IMR-90 (cell line): ENCODE measurements at regions not wholly inside any gene's neighbourhood (a gene's known extent, or its start where the extent isn't known, plus 50 kb on each side); places are given as distances from the start of the nearest gene placed in this dataset.

ENCODE experiments used
- ATAC-seq: fragments of 200-7000 bp; cut with Tn5 transposase; 2 replicates; pipeline ENCODE4 v1.9.1; 2020; ENCODE audit warnings: low read depth, mild to moderate bottlenecking, moderate library complexity
- BruUV-seq: library from RNA; stranded (reverse); fragments of 400-500 nt; replicated peaks from 2 replicates; lab custom pipeline; 2021; lab: Mats Ljungman, UMichigan
- CTCF ChIA-PET: fragments of 300-600 bp; formaldehyde crosslinking; extraction: SDS; loops from one replicate; lab custom pipeline; 2021; ENCODE audit warnings: antibody characterized with exemption; lab: Yijun Ruan, JAX
- POLR2A ChIA-PET: fragments of 300-600 bp; sonication (Branson Sonifier 250); formaldehyde crosslinking; loops from one replicate; lab custom pipeline; 2022; ENCODE audit warnings: antibody characterized with exemption; ENCODE audit not compliant: unreplicated experiment; lab: Charles Lee
- DNase-seq: peaks from one replicate; pipeline ENCODE4 v3.0.0; 2013
- H2AFZ ChIP-seq: replicated peaks from 2 replicates; pipeline ENCODE3; 2013; ENCODE audit warnings: low read length, mild to moderate bottlenecking; ENCODE audit not compliant: poor library complexity
- H2AK5ac ChIP-seq: 2 replicates; pipeline ENCODE4 v1.6.1; 2013; ENCODE audit warnings: low read depth, low read length, inconsistent platforms
- H2AK9ac ChIP-seq: replicated peaks from 2 replicates; pipeline ENCODE3; 2013; ENCODE audit warnings: mild to moderate bottlenecking, low read depth, low read length, moderate library complexity; ENCODE audit not compliant: poor library complexity
- H2BK120ac ChIP-seq: 2 replicates; pipeline ENCODE4 v1.6.1; 2013; ENCODE audit warnings: low read depth, low read length, inconsistent platforms
- H2BK15ac ChIP-seq: 3 replicates; pipeline ENCODE4 v1.6.1; 2013; ENCODE audit warnings: low read depth, low read length, inconsistent platforms
- H2BK20ac ChIP-seq: 2 replicates; pipeline ENCODE4 v1.6.1; 2013; ENCODE audit warnings: low read depth, mild to moderate bottlenecking, inconsistent platforms, low read length, moderate library complexity
- H2BK5ac ChIP-seq: 2 replicates; pipeline ENCODE4 v1.6.1; 2013; ENCODE audit warnings: mild to moderate bottlenecking, low read depth, low read length, inconsistent platforms; ENCODE audit not compliant: poor library complexity, severe bottlenecking
- H3K14ac ChIP-seq: replicated peaks from 2 replicates; pipeline ENCODE4 v1.6.1; 2013; ENCODE audit warnings: low read depth, low read length, inconsistent platforms
- H3K18ac ChIP-seq: 2 replicates; pipeline ENCODE4 v1.6.1; 2013; ENCODE audit warnings: low read depth, low read length, control low read depth
- H3K23ac ChIP-seq: 2 replicates; pipeline ENCODE4 v1.6.1; 2013; ENCODE audit warnings: low read depth, low read length, inconsistent platforms
- H3K27ac ChIP-seq: 2 replicates; pipeline ENCODE4 v1.5.1; 2013; ENCODE audit warnings: mild to moderate bottlenecking, control low read depth, low read length; ENCODE audit not compliant: insufficient read depth
- H3K27me3 ChIP-seq: 2 replicates; pipeline ENCODE4 v1.6.1; 2013; ENCODE audit warnings: low read length; ENCODE audit not compliant: control insufficient read depth, insufficient read depth
- H3K36me3 ChIP-seq: 2 replicates; pipeline ENCODE4 v1.6.1; 2013; ENCODE audit warnings: low read length, mixed read lengths; ENCODE audit not compliant: control insufficient read depth, insufficient read depth
- H3K4ac ChIP-seq: 2 replicates; pipeline ENCODE4 v1.6.1; 2013; ENCODE audit warnings: low read depth, low read length, inconsistent platforms
- H3K4me1 ChIP-seq: 2 replicates; pipeline ENCODE4 v1.6.1; 2013; ENCODE audit warnings: low read length, mixed read lengths; ENCODE audit not compliant: control insufficient read depth, insufficient read depth
- H3K4me2 ChIP-seq: 2 replicates; pipeline ENCODE4 v1.6.1; 2013; ENCODE audit warnings: low read depth, mild to moderate bottlenecking, control low read depth, low read length, moderate library complexity
- H3K4me3 ChIP-seq: 2 replicates; pipeline ENCODE4 v1.5.1; 2013; ENCODE audit warnings: low read depth, mild to moderate bottlenecking, control low read depth, low read length, moderate library complexity; ENCODE audit not compliant: insufficient read depth
- H3K56ac ChIP-seq: 2 replicates; pipeline ENCODE4 v1.6.1; 2013; ENCODE audit warnings: low read length, inconsistent platforms; ENCODE audit not compliant: insufficient read depth; ENCODE audit errors: extremely low read depth
- H3K79me1 ChIP-seq, 2 experiments: 2 replicates each; pipeline ENCODE4 v1.6.1; 2013; ENCODE audit warnings: low read length in 2 of 2, inconsistent platforms in 1 of 2, low read depth in 1 of 2
- H3K9ac ChIP-seq: 2 replicates; pipeline ENCODE4 v1.6.1; 2013; ENCODE audit warnings: low read depth, low read length, control low read depth
- H3K9me1 ChIP-seq: 2 replicates; pipeline ENCODE4 v1.6.1; 2013; ENCODE audit warnings: low read length, inconsistent platforms; ENCODE audit not compliant: insufficient read depth
- H3K9me3 ChIP-seq: 2 replicates; pipeline ENCODE4 v1.6.1; 2013; ENCODE audit warnings: low read length; ENCODE audit not compliant: control insufficient read depth, insufficient read depth
- H4K20me1 ChIP-seq: 2 replicates; pipeline ENCODE4 v1.6.1; 2013; ENCODE audit warnings: low read length, inconsistent platforms; ENCODE audit not compliant: insufficient read depth
- H4K5ac ChIP-seq: 2 replicates; pipeline ENCODE4 v1.6.1; 2013; ENCODE audit warnings: mild to moderate bottlenecking, low read depth, low read length, control low read depth
- H4K8ac ChIP-seq, 2 experiments: 2 replicates each; pipeline ENCODE4 v1.6.1; 2013; ENCODE audit warnings: low read depth in 2 of 2, low read length in 2 of 2, control low read depth in 1 of 2, inconsistent platforms in 1 of 2
- H4K91ac ChIP-seq: 2 replicates; pipeline ENCODE4 v1.6.1; 2013; ENCODE audit warnings: low read depth, low read length, inconsistent platforms; ENCODE audit not compliant: insufficient read depth
- BHLHE40 ChIP-seq: fragments of 150-350 bp; IDR thresholded peaks from 2 replicates; pipeline ENCODE4 v1.6.1; 2016; ENCODE audit warnings: mild to moderate bottlenecking, low read depth, low read length
- CHD1 ChIP-seq: IDR thresholded peaks from 2 replicates; pipeline ENCODE4 v1.6.1; 2012; ENCODE audit warnings: low read depth, low read length, improper control_type of control experiment
- FOS ChIP-seq: fragments of 150-350 bp; IDR thresholded peaks from 2 replicates; pipeline ENCODE4 v1.6.1; 2016; ENCODE audit warnings: low read depth, low read length
- MAFK ChIP-seq: IDR thresholded peaks from 2 replicates; pipeline ENCODE4 v1.6.1; 2012; ENCODE audit warnings: low read depth, low read length, improper control_type of control experiment
- MAZ ChIP-seq: IDR thresholded peaks from 2 replicates; pipeline ENCODE4 v1.6.1; 2012; ENCODE audit warnings: low read depth, mild to moderate bottlenecking, low read length, improper control_type of control experiment, moderate library complexity, borderline replicate concordance
- MXI1 ChIP-seq: IDR thresholded peaks from 2 replicates; pipeline ENCODE4 v1.6.1; 2012; ENCODE audit warnings: low read depth, mild to moderate bottlenecking, low read length, moderate library complexity, borderline replicate concordance
- NFE2L2 ChIP-seq: fragments of 150-350 bp; IDR thresholded peaks from 2 replicates; pipeline ENCODE4 v1.6.1; 2016; ENCODE audit warnings: low read depth, mild to moderate bottlenecking, low read length
- POLR2A ChIP-seq: IDR thresholded peaks from 2 replicates; pipeline ENCODE4 v1.6.1; 2012; ENCODE audit warnings: mild to moderate bottlenecking, low read depth, low read length
- RAD21 ChIP-seq: IDR thresholded peaks from 2 replicates; pipeline ENCODE4 v1.6.1; 2012; ENCODE audit warnings: low read length, improper control_type of control experiment
- RCOR1 ChIP-seq: IDR thresholded peaks from 2 replicates; pipeline ENCODE4 v1.6.1; 2012; ENCODE audit warnings: mild to moderate bottlenecking, low read length, improper control_type of control experiment; ENCODE audit not compliant: insufficient replicate concordance
- RFX5 ChIP-seq: IDR thresholded peaks from 2 replicates; pipeline ENCODE4 v1.8.0; 2012; ENCODE audit warnings: low read depth, mild to moderate bottlenecking, low read length, moderate library complexity
- SMC3 ChIP-seq: fragments of 150-350 bp; IDR thresholded peaks from 2 replicates; pipeline ENCODE4 v1.6.1; 2016; ENCODE audit warnings: low read depth, mild to moderate bottlenecking, antibody characterized with exemption, low read length, moderate library complexity
- WGBS, 2 experiments: methylation state at CpG; one replicate each; pipeline versions ENCODE4 v1.1.5 to v1.1.7; 2013; ENCODE audit warnings: missing lambda C conversion rate in 2 of 2; ENCODE audit not compliant: insufficient read length in 1 of 2; ENCODE audit errors: extremely low coverage in 2 of 2; 5-methylcytosine and 5-hydroxymethylcytosine counted together
- dilution Hi-C: fragments of 300-500 bp; cut with HindIII; formaldehyde crosslinking; loops from one replicate; pipeline ENCODE4 v1.14.3; 2018; ENCODE audit warnings: low sequenced_read_pairs; ENCODE audit not compliant: unreplicated experiment
- in situ Hi-C: fragments of 300-500 bp; cut with MboI; formaldehyde crosslinking; loops from 3 replicates; pipeline ENCODE4 v1.14.3; 2019; ENCODE audit warnings: low sequenced_read_pairs, inconsistent platforms, mixed read lengths
- intact Hi-C: fragments of 100-400 bp; cut with micrococcal nuclease; formaldehyde crosslinking; loops from 2 replicates; pipeline ENCODE4 v1.10.0; 2022
- TF ChIP-seq, protein P1 (sequence below): conservative IDR thresholded peaks from 2 replicates; pipeline ENCODE4 v1.5.1; 2012; ENCODE audit warnings: mild to moderate bottlenecking, low read depth, low read length, improper control_type of control experiment
- TF ChIP-seq, protein P2 (sequence below): fragments of 150-350 bp; IDR thresholded peaks from 2 replicates; pipeline ENCODE4 v1.6.1; 2016; ENCODE audit warnings: low read depth, mild to moderate bottlenecking, low read length, moderate library complexity, borderline replicate concordance
- TF ChIP-seq, protein P3 (sequence below): fragments of 150-350 bp; IDR thresholded peaks from 2 replicates; pipeline ENCODE4 v1.6.1; 2017; ENCODE audit warnings: mild to moderate bottlenecking, antibody characterized with exemption, low read length, low read depth

DNA sequence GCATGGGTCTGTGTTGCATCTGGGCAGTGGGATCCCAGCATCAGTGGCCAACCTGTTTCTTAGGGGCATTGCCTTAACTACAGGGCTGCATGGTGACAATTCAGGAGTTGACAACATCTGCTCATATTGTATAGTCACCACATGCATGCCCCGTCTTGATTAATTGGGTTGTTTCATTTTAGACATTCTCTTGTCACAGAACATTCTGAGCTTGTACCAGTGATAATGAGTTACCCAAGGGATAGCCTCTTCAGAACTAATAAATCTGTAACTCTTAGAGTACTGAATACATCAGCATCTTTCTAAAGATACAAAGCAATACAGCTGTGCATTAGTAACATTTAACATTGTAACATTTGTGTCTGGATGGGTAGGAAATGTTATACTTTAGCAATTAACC is 426.5 kb upstream of the CD180 start:
- ChIA-PET POLR2A (no interaction called here), CTCF (no interaction called here)
- no peak overlapping the region for H2BK20ac ChIP-seq
- no peak overlapping the region for H4K91ac ChIP-seq
- no peak overlapping the region for H4K8ac ChIP-seq
- no peaks in the 10 kb centered on the region for H3K9me1 ChIP-seq
- H3K79me1 ChIP-seq, result no peaks in the 10 kb centered on the region
- no peaks in the 10 kb centered on the region for H4K20me1 ChIP-seq
- H3K56ac ChIP-seq, result no peak overlapping the region
- no peak overlapping the region for H3K18ac ChIP-seq
- no peak for TF ChIP-seq MAZ
- TF ChIP-seq NFE2L2, result no peak
- no peak for TF ChIP-seq MXI1
- TF ChIP-seq, protein P1, sequence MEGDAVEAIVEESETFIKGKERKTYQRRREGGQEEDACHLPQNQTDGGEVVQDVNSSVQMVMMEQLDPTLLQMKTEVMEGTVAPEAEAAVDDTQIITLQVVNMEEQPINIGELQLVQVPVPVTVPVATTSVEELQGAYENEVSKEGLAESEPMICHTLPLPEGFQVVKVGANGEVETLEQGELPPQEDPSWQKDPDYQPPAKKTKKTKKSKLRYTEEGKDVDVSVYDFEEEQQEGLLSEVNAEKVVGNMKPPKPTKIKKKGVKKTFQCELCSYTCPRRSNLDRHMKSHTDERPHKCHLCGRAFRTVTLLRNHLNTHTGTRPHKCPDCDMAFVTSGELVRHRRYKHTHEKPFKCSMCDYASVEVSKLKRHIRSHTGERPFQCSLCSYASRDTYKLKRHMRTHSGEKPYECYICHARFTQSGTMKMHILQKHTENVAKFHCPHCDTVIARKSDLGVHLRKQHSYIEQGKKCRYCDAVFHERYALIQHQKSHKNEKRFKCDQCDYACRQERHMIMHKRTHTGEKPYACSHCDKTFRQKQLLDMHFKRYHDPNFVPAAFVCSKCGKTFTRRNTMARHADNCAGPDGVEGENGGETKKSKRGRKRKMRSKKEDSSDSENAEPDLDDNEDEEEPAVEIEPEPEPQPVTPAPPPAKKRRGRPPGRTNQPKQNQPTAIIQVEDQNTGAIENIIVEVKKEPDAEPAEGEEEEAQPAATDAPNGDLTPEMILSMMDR, result no peak
- TF ChIP-seq, protein P2, sequence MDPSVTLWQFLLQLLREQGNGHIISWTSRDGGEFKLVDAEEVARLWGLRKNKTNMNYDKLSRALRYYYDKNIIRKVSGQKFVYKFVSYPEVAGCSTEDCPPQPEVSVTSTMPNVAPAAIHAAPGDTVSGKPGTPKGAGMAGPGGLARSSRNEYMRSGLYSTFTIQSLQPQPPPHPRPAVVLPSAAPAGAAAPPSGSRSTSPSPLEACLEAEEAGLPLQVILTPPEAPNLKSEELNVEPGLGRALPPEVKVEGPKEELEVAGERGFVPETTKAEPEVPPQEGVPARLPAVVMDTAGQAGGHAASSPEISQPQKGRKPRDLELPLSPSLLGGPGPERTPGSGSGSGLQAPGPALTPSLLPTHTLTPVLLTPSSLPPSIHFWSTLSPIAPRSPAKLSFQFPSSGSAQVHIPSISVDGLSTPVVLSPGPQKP, result no peak
- TF ChIP-seq RFX5, result no peak
- TF ChIP-seq RCOR1, result no peak
- no peak for TF ChIP-seq FOS
- TF ChIP-seq BHLHE40, result no peak
- TF ChIP-seq POLR2A, result no peak
- TF ChIP-seq CHD1, result no peak
- TF ChIP-seq SMC3, result no peak
- TF ChIP-seq RAD21, result no peak
- TF ChIP-seq MAFK, result no peak
- TF ChIP-seq, protein P3, sequence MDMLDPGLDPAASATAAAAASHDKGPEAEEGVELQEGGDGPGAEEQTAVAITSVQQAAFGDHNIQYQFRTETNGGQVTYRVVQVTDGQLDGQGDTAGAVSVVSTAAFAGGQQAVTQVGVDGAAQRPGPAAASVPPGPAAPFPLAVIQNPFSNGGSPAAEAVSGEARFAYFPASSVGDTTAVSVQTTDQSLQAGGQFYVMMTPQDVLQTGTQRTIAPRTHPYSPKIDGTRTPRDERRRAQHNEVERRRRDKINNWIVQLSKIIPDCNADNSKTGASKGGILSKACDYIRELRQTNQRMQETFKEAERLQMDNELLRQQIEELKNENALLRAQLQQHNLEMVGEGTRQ, result no peak
- H3K14ac ChIP-seq, result no peak overlapping the region
- no peaks in the 10 kb centered on the region for H3K36me3 ChIP-seq
- no peak overlapping the region for H2BK120ac ChIP-seq
- H3K4ac ChIP-seq, result no peak overlapping the region
- DNase-seq (no peak), ATAC-seq (no peak)
- H3K27me3 ChIP-seq, result no peaks in the 10 kb centered on the region
- no TSS peak for BruUV-seq
- peaks cover 2% of the 10 kb centered on the region; the same call in 1 of the 2 replicates for H3K9me3 ChIP-seq
- no peak overlapping the region for H2AK5ac ChIP-seq
- H3K4me2 ChIP-seq, result no peak overlapping the region
- no peak overlapping the region for H4K5ac ChIP-seq
- no peak overlapping the region for H2AFZ ChIP-seq
- H2BK5ac ChIP-seq, result no peak overlapping the region
- in situ Hi-C loops, result no loop called here
- no peak overlapping the region for H3K23ac ChIP-seq
- no peak overlapping the region for H3K4me3 ChIP-seq
- H2AK9ac ChIP-seq, result no peak overlapping the region
- WGBS, 2 experiments, result no CpG with 5 or more reads among the region's 1 CpG
- intact Hi-C loops, result no loop called here
- H3K9ac ChIP-seq, result no peak overlapping the region
- H2BK15ac ChIP-seq, result no peak overlapping the region
- no peaks in the 10 kb centered on the region for H3K4me1 ChIP-seq
- H3K27ac ChIP-seq, result no peak overlapping the region
- dilution Hi-C loops, result no loop called here
